Brain pericyte (primary cell): ENCODE measurements at regions not wholly inside any gene's neighbourhood (a gene's known extent, or its start where the extent isn't known, plus 50 kb on each side); places are given as distances from the start of the nearest gene placed in this dataset.
A peak's percentile ranks its signal among the peaks of the same experiment; 100 is the strongest.
"Not testable (repeated sequence)": the region's sequence is repeated elsewhere in the genome, so short reads cannot be mapped to it uniquely, and the experiment has no call there.

Experiments used
- DNase-seq: peaks from one replicate; pipeline ENCODE4 v3.0.0-alpha.2; 2012; ENCODE audit warnings: low read depth, low spot score

DNA sequence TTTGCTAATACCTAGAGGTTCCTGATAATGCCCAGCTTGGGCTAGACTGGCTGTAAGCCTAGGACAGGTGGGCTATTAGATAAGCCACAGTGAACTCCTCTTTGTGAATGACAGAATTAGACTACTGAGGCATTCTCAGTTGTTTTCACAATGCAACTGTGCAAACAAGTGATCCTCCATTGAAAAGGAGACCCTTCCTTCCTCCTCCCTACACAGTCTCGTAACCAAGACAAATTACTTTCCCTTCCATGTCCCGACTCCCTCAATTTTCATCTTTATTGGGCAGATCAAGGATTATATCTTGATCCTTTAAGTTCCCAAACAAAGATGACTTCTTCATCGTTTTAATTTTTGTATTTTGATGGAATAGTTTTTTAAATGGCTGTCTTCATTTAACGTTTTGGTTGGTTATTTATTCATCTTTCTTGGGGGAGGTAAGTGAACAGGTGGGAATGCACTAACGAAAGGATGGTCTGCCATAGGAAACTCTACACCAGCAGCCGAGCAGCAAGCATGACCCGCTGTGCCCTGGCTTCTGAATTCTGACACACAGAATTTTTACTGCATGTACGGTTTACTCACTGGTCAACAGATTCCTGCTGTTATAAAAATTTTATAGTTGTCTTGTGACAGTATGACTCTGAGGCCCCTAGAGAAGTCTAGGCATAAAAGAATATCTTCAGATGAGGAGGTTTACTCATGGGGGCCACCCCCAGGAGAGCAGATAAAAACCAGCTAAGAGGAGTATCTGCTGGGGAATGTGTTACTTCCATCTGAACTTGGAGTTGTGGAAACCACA lies 137.5 kb upstream of the TUT7 start:
- DNase-seq, result no peak

- no peak for DNase-seq
Observed at GRCh38 chr9:86488794-86489193, 134.6 kb upstream of the TUT7 start.

DNA sequence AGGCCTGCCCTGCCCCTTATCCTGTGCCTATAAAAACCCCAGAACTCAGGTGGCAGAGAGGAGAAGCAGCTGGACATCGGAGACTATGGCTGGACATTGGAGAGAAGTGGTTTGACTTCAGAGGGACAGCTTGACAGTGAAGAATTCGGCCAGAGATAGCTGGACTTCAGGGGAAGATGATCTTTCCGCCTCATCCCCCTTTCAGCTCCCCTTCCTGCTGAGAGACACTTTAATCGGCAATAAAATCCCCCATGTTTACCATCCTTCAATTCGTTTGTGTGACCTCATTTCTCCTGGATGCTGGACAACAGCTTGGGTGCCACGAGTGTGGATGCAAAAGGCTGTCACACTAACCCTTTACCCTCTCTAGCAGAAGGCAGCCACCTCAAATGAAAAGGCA lies 134.1 kb upstream of the TUT7 start:
- DNase-seq, result no peak

DNA sequence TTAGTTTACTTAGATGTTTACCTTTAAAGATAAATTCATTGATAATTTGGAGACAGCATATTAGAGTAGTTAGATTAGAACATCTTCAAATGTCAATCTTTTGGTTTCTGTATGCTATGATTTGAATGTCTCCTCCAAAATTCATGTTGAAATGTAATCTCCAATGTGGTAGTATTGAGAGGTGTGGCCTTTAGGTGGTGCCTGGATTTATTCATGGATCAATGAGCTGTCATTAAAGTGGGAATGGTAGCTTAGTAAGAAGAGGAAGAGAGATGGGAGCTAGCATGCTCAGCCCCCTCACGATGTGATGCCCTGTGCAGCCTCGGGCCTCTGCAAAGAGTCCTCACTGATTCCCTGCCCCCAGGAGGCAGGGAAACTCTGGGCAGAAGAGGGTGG lies 133.6 kb upstream of the TUT7 start:
- DNase-seq, result no peak

DNA sequence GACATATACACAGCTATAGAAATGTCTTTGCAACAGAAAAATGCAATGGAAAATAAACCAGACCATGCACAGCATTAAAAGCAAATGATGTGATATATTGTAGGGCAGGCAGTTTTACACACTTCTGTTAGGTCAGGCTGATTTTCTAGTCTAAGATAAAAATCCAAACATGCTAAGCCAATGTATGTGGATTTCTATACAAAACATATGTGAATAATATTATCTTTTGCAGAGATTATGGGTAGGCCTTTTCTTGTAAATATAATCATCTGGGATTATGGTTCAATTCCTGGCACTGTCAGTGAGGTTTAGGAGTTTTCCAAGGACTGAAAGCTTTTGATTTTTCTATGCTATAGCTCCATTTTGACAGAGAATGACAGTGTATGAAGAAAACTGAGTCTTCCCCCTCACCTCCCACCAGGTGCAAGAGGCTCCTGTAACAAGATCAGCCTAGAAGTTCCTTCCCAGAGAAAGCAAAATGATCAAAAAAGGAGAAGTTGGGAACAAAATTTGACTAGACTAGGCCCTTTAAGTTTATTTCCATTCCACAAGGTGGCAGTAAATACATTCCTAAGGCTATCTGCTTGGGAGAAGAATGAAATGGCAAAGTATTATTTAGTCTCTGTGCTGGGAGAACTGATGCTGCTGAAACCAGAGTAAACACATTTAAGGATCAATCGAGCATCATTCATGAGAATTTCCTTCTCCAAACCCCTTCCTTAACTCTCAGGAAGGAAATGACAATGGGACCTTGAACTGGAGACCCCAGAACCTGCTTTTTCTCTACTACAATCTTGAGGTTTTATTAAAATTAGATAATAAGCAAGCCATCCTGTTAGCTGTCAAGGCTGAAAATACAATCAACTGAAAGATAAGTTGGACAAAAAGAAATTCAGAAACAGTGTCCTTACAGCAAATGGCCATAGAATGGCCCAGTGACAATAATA lies 133.0 kb upstream of the TUT7 start:
- peak; percentile 11 for DNase-seq

DNA sequence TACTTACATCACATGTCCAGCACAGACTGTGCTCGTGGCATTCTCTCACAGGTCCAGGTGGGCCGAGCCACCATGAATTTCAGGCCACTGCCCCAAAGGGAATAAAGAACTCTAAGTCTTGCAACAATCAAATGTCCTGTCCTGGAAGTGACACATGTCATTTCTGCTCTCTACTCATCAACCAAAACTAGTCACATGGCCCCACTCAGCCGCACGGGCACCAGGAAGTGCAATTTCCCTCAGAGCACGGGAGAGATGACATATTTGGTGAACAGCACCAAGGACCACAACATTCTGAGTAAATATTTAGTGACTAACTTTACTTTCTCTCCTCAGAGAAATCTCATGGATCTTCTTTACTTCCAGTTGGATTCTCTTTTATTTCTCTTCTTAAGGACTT lies 131.1 kb upstream of the TUT7 start:
- no peak for DNase-seq

- DNase-seq, result no peak
Observed at GRCh38 chr9:86483496-86483895, 129.3 kb upstream of the TUT7 start.

DNA sequence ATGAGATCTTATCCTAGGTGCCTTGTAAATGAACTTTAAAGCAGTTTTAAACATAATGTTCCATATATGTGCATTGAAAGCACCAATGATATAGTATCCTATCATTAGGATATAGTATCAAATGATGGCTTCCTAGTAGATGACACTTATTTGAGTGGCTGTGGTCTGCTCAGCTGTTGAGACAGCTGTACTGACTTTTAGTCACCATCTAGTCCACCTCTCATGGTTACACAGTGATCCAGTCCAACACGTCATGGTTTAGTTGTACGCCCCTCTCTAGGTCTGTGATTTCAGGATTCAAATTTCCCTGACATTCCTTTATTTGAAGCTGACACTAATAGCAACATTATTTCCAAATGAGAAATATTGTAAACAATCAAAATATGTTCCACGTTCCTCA lies 127.3 kb upstream of the TUT7 start:
- DNase-seq, result no peak

DNA sequence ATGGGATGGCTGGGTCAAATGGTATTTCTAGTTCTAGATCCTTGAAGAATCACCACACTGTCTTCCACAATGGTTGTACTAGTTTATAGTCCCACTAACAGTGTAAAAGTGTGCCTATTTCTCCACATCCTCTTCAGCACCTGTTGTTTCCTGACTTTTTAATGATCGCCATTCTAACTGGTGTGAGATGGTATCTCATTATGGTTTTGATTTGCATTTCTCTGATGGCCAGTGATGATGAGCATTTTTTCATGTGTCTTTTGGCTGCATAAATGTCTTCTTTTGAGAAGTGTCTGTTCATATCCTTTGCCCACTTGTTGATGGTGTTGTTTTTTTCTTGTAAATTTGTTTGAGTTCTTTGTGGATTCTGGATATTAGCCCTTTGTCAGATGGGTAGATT lies 121.0 kb upstream of the TUT7 start:
- DNase-seq, result not testable (repeated sequence)

GRCh38 chr9:86471171-86471815 lies 117.1 kb upstream of the TUT7 start:
- DNase-seq, result no peak

GRCh38 chr9:86470326-86470725 lies 116.1 kb upstream of the TUT7 start:
- no peak for DNase-seq

- DNase-seq, result no peak
Observed at GRCh38 chr9:86469476-86470250, 115.5 kb upstream of the TUT7 start.

- DNase-seq, result no peak
Observed at GRCh38 chr9:86464242-86464641, 110.0 kb upstream of the TUT7 start.

- no peak for DNase-seq
Observed at GRCh38 chr9:86460216-86461002, 106.2 kb upstream of the TUT7 start.

- DNase-seq, result no peak
Observed at GRCh38 chr9:86459599-86460155, 105.5 kb upstream of the TUT7 start.

DNA sequence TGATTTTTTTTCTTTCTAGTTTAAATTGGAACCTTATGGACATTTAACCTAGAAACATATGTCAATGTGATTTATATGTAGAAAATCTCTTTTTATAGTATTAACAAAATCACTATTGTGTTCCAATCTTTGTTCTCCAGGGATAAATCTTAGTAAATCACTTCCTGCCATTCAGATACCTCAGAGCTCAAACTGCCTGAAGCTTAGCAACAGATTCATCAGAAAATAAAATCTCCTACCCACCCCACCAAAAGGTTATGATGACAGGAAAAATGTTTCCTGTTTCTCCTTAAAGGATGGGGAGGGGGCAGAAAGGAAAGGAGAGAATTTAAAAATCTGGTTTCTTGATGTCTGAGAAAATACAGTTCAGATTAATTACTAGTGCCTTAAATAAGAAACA lies 105.0 kb upstream of the TUT7 start:
- DNase-seq, result no peak

DNA sequence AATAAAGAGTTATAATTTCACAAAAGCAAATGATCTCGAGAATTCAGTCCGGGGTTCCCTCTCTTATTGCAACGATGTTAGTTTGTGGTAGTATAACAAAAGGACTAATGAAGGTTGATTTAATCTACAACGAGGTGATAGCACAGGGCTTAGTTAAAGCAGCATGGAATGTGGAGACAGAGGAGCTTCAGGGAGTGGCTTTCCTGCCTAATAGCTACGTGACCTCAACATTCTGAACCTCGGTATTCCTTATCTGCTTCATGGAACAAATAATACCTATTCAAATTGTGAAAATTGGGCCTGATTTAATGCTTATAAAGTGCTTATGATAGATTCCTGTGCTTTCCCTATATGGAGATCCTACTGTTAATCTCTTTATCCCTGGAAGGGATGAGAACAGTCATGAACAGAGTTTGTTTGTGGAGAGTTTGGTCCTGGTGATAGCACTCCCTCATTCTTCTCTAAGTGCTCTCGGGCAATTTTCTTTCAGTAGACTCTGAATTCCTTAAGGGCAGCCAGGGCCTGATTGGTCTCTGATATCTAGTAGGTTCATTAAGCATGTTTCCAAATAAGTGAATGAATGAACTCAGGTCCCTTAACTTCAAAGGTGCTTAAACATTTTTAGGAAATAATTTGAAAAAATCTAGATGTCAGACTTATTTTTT lies 104.1 kb upstream of the TUT7 start:
- DNase-seq, result no peak

GRCh38 chr9:86456416-86456815 lies 102.2 kb upstream of the TUT7 start:
- DNase-seq, result no peak

- DNase-seq, result no peak
Observed at GRCh38 chr9:86454701-86455615, 100.7 kb upstream of the TUT7 start.
